Osteocyte (in vitro differentiated cells): ENCODE measurements at regions not wholly inside any gene's neighbourhood (a gene's known extent, or its start where the extent isn't known, plus 50 kb on each side); places are given as distances from the start of the nearest gene placed in this dataset.

Source experiments
- DNase-seq: peaks from one replicate; pipeline ENCODE4 v3.0.0; 2021; ENCODE audit warnings: mixed read lengths; ENCODE audit not compliant: unreplicated experiment; ENCODE audit errors: extremely low spot score
- H3K27ac Mint-ChIP-seq: one replicate; pipeline ENCODE4 v1.8.0; 2021; ENCODE audit warnings: mild to moderate bottlenecking, mixed read lengths; ENCODE audit not compliant: unreplicated experiment
- H3K27me3 Mint-ChIP-seq: one replicate; pipeline ENCODE4 v1.8.0; 2021; ENCODE audit warnings: mixed read lengths; ENCODE audit not compliant: unreplicated experiment
- H3K36me3 Mint-ChIP-seq: one replicate; pipeline ENCODE4 v1.8.0; 2021; ENCODE audit warnings: mixed read lengths; ENCODE audit not compliant: unreplicated experiment
- H3K4me1 Mint-ChIP-seq: one replicate; pipeline ENCODE4 v1.8.0; 2021; ENCODE audit warnings: mixed read lengths; ENCODE audit not compliant: unreplicated experiment
- H3K4me3 Mint-ChIP-seq: one replicate; pipeline ENCODE4 v1.8.0; 2021; ENCODE audit warnings: mild to moderate bottlenecking, moderate library complexity, mixed read lengths; ENCODE audit not compliant: unreplicated experiment
- H3K9me3 Mint-ChIP-seq: one replicate; pipeline ENCODE4 v1.8.0; 2021; ENCODE audit warnings: mixed read lengths; ENCODE audit not compliant: unreplicated experiment
- TF ChIP-seq, protein P1 (sequence below): fragments of 200-600 bp; sonication (generic); IDR thresholded peaks from 2 replicates; pipeline ENCODE4 v1.5.0; 2021; ENCODE audit warnings: antibody characterized with exemption, mild to moderate bottlenecking, moderate library complexity

DNA sequence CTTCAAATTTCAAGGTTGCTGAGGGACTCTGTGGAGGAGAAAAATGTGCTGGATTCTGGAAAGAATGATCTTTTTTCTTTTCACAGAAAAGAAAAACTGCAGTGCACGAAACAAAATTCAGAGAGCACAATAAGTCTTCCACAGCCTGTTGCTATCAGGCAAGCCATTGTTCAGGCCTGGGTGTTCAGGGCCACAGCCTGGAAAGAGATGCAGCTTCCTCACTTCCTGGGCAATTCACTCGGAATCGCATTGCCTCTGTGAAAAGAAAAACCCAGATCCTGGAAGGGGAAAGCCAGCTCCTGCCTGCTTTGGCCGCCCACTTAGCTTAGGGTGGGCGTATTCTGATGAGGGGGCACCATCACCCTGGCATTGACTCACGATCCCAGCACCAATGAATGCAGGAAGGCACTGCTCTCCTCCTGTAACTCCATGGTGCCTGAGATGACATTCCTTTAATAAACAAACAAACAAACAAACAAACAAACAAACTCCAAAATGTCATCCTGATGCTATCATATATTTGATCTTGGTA lies 863.9 kb downstream of the BCL11B start:
- H3K9me3 Mint-ChIP-seq: peaks cover 46% of the 10 kb centered on the region
- no peaks in the 10 kb centered on the region for H3K4me1 Mint-ChIP-seq
- H3K36me3 Mint-ChIP-seq: no peaks in the 10 kb centered on the region
- TF ChIP-seq, protein P1, sequence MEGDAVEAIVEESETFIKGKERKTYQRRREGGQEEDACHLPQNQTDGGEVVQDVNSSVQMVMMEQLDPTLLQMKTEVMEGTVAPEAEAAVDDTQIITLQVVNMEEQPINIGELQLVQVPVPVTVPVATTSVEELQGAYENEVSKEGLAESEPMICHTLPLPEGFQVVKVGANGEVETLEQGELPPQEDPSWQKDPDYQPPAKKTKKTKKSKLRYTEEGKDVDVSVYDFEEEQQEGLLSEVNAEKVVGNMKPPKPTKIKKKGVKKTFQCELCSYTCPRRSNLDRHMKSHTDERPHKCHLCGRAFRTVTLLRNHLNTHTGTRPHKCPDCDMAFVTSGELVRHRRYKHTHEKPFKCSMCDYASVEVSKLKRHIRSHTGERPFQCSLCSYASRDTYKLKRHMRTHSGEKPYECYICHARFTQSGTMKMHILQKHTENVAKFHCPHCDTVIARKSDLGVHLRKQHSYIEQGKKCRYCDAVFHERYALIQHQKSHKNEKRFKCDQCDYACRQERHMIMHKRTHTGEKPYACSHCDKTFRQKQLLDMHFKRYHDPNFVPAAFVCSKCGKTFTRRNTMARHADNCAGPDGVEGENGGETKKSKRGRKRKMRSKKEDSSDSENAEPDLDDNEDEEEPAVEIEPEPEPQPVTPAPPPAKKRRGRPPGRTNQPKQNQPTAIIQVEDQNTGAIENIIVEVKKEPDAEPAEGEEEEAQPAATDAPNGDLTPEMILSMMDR: no peak
- no peak overlapping the region for H3K4me3 Mint-ChIP-seq
- H3K27me3 Mint-ChIP-seq: no peaks in the 10 kb centered on the region
- no peak for DNase-seq
- H3K27ac Mint-ChIP-seq: no peak overlapping the region

DNA sequence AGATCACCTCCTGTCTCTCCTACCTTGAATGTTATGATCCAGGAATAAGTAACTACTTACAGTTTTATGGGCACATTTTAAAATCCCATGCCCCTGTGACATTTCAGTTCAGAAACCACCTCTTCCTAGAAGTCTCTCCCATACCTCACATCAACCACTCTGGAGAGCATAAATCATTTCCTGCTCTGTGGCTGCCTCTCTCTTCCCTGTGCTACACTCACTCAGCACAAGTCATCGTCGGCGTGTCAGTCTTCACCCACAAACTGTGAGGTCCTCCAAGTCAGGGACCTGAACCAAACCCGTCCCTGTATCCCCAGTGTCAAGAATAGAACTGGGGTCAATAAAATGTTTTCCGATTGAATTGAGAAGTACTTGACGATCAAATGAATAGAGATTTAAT lies 863.3 kb downstream of the BCL11B start:
- TF ChIP-seq, protein P1: no peak

DNA sequence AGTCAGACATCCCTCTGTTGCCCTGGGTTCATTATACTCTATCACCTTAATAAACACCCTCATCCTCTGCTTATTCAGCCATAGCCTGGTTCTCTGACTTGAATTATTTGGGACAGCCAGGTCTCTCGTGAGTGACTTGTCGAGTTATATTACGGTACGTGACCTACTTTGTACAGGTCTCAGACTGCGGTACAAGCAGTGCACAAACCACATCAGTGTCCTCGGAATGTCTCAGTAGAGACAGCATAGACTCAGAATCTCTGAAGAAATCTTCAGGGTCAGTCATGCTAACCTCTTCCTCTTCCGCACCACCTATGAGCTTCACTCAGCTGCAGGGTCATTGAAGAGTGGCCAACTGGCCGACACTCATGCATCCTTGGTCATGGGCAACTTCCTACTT lies 860.8 kb downstream of the BCL11B start:
- Mint-ChIP-seq H3K27me3 (no peaks in the 10 kb centered on the region), H3K4me3 (no peak overlapping the region), H3K27ac (no peak overlapping the region), H3K36me3 (no peaks in the 10 kb centered on the region), H3K4me1 (no peaks in the 10 kb centered on the region), H3K9me3 (peaks cover 36% of the 10 kb centered on the region)
- DNase-seq: no peak
- TF ChIP-seq, protein P1: no peak

More for the DNA sequence above, 863.3 kb downstream of the BCL11B start:
- no peaks in the 10 kb centered on the region for H3K36me3 Mint-ChIP-seq
- H3K9me3 Mint-ChIP-seq: peaks cover 49% of the 10 kb centered on the region
- H3K27me3 Mint-ChIP-seq: no peaks in the 10 kb centered on the region
- no peak overlapping the region for H3K27ac Mint-ChIP-seq
- H3K4me1 Mint-ChIP-seq: no peaks in the 10 kb centered on the region
- DNase-seq: no peak
- H3K4me3 Mint-ChIP-seq: no peak overlapping the region

DNA sequence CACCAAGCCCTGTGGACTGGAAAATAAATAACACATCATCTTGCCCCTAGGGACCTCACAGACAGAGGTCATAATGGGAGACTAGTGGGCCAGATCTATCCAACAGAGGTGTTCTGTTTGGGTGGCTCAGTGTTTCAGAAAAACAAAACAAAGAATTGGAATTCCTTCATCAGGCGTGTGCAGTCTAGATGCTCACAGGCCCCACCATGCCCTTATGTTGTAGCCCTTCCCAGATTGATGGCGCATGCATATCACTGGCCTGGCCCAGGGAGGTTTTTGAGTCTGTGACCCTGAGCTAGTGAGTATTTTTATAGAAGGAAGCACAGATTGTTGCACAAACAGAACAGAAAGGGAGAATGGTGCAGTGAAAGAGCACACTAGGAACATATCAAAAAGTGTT lies 859.6 kb downstream of the BCL11B start:
- Mint-ChIP-seq H3K4me1 (no peaks in the 10 kb centered on the region), H3K27ac (no peak overlapping the region), H3K36me3 (no peaks in the 10 kb centered on the region), H3K27me3 (no peaks in the 10 kb centered on the region), H3K4me3 (no peak overlapping the region), H3K9me3 (peaks cover 41% of the 10 kb centered on the region)
- TF ChIP-seq, protein P1: no peak
- DNase-seq: no peak

DNA sequence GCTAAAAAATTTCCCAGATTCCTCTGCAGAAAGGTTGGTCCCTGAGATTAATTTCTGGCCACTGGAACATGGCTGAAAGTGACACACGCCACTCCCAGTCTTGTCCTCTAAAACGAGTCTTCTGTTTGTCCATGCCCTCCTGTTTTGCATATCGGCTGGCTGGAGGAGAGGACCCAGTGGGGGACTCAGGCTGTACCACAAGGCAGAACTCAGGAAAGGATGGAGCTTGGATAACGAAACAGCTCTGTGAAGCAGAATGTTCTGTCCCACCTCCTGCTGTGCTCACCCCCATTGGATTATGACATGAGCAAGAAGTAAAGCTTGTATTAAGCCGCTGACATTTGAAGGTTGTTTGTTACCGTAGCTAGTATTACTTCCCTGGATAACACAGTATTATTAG lies 856.2 kb downstream of the BCL11B start:
- Mint-ChIP-seq H3K4me3 (no peak overlapping the region), H3K9me3 (peaks cover 37% of the 10 kb centered on the region), H3K4me1 (no peaks in the 10 kb centered on the region), H3K27ac (no peak overlapping the region), H3K36me3 (no peaks in the 10 kb centered on the region), H3K27me3 (no peaks in the 10 kb centered on the region)
- DNase-seq: no peak
- TF ChIP-seq, protein P1: no peak
